CD8-positive, alpha-beta memory T cell (primary cell): ENCODE measurements at regions not wholly inside any gene's neighbourhood (a gene's known extent, or its start where the extent isn't known, plus 50 kb on each side); places are given as distances from the start of the nearest gene placed in this dataset.

Experiments
- CTCF ChIA-PET: fragments of 350-600 bp; sonication (Branson Sonifier 250); formaldehyde crosslinking; loops from one replicate; lab custom pipeline; 2021; ENCODE audit warnings: antibody characterized with exemption; lab: Charles Lee
- POLR2A ChIA-PET: fragments of 350-600 bp; sonication (Branson Sonifier 250); formaldehyde crosslinking; loops from one replicate; lab custom pipeline; 2021; ENCODE audit warnings: antibody characterized with exemption; lab: Charles Lee
- DNase-seq, 5 donors: peaks; one replicate each; pipeline versions ENCODE4 v3.0.0 to v3.0.0-alpha.2; 2020 to 2022; ENCODE audit warnings: mixed read lengths in 1 of 5
- H3K27ac ChIP-seq: one replicate; pipeline ENCODE4 v1.7.0; 2013; ENCODE audit warnings: low read depth, mild to moderate bottlenecking, low read length, moderate library complexity
- H3K27me3 ChIP-seq: 2 replicates; pipeline ENCODE4 v1.7.0; 2013; ENCODE audit warnings: low read length, mild to moderate bottlenecking; ENCODE audit not compliant: insufficient read depth, poor library complexity, severe bottlenecking
- H3K36me3 ChIP-seq: 2 replicates; pipeline ENCODE4 v1.7.0; 2013; ENCODE audit warnings: mild to moderate bottlenecking, low read length, moderate library complexity; ENCODE audit not compliant: insufficient read depth
- H3K4me1 ChIP-seq: 2 replicates; pipeline ENCODE4 v1.7.0; 2013; ENCODE audit warnings: mild to moderate bottlenecking, low read length, moderate library complexity; ENCODE audit not compliant: insufficient read depth
- H3K4me3 ChIP-seq: 2 replicates; pipeline ENCODE4 v1.7.0; 2013; ENCODE audit warnings: mild to moderate bottlenecking, low read length
- H3K9me3 ChIP-seq: 2 replicates; pipeline ENCODE4 v1.7.0; 2013; ENCODE audit warnings: mild to moderate bottlenecking, low read length
- H3K27ac Mint-ChIP-seq, 8 donors: one replicate each; pipeline ENCODE4 v1.8.0; 2020 to 2021; ENCODE audit warnings: mixed read lengths in 8 of 8, mild to moderate bottlenecking in 6 of 8, inconsistent platforms in 3 of 8, moderate library complexity in 3 of 8
- H3K27me3 Mint-ChIP-seq, 2 donors: one replicate each; pipeline ENCODE4 v1.8.0; 2020 to 2021; ENCODE audit warnings: mixed read lengths in 2 of 2, mild to moderate bottlenecking in 1 of 2, moderate library complexity in 1 of 2
- H3K36me3 Mint-ChIP-seq, 3 donors: one replicate each; pipeline ENCODE4 v1.8.0; 2020 to 2021; ENCODE audit warnings: mixed read lengths in 3 of 3, inconsistent platforms in 1 of 3, mild to moderate bottlenecking in 1 of 3
- H3K4me1 Mint-ChIP-seq, 3 donors: one replicate each; pipeline ENCODE4 v1.8.0; 2020 to 2021; ENCODE audit warnings: mixed read lengths in 3 of 3, inconsistent platforms in 1 of 3, mild to moderate bottlenecking in 1 of 3
- H3K4me3 Mint-ChIP-seq, 7 donors: one replicate each; pipeline ENCODE4 v1.8.0; 2020 to 2021; ENCODE audit warnings: mixed read lengths in 7 of 7, mild to moderate bottlenecking in 6 of 7, moderate library complexity in 4 of 7, inconsistent platforms in 2 of 7
- H3K9me3 Mint-ChIP-seq, 5 donors: one replicate each; pipeline ENCODE4 v1.8.0; 2020 to 2022; ENCODE audit warnings: mixed read lengths in 5 of 5, mild to moderate bottlenecking in 3 of 5, moderate library complexity in 2 of 5, inconsistent platforms in 1 of 5

- Mint-ChIP-seq H3K4me3 (no peak overlapping the region), H3K27ac (no peak overlapping the region), H3K9me3 (peaks cover 0 to 2% (median 0%) of the 10 kb centered on the region in 5 donors), H3K36me3 (no peaks in the 10 kb centered on the region), H3K4me1 (no peaks in the 10 kb centered on the region), H3K27me3 (no peaks in the 10 kb centered on the region)
- DNase-seq: no peak
- Histone ChIP-seq H3K4me1 (no peaks in the 10 kb centered on the region), H3K4me3 (no peak overlapping the region), H3K27ac (no peak overlapping the region), H3K9me3 (no peaks in the 10 kb centered on the region), H3K36me3 (no peaks in the 10 kb centered on the region), H3K27me3 (no peaks in the 10 kb centered on the region)
- ChIA-PET POLR2A (no interaction called here), CTCF (no interaction called here)
Measured at GRCh38 chr6:153843420-153843819, 195.6 kb upstream of the OPRM1 start.

- POLR2A ChIA-PET: no interaction called here
- Histone ChIP-seq H3K36me3 (no peaks in the 10 kb centered on the region), H3K4me1 (no peaks in the 10 kb centered on the region), H3K27me3 (no peaks in the 10 kb centered on the region), H3K27ac (no peak overlapping the region), H3K4me3 (no peak overlapping the region), H3K9me3 (no peaks in the 10 kb centered on the region)
- Mint-ChIP-seq H3K27me3 (no peaks in the 10 kb centered on the region), H3K4me3 (no peak overlapping the region), H3K36me3 (no peaks in the 10 kb centered on the region), H3K4me1 (no peaks in the 10 kb centered on the region), H3K9me3 (peaks cover 0 to 2% (median 0%) of the 10 kb centered on the region in 5 donors), H3K27ac (no peak overlapping the region)
- no peak for DNase-seq
- CTCF ChIA-PET: no interaction called here
Measured at GRCh38 chr6:153842491-153842890, 196.5 kb upstream of the OPRM1 start.

GRCh38 chr6:153840039-153840850, 198.8 kb upstream of the OPRM1 start:
- Histone ChIP-seq H3K27ac (no peak overlapping the region), H3K36me3 (no peaks in the 10 kb centered on the region), H3K9me3 (no peaks in the 10 kb centered on the region), H3K27me3 (no peaks in the 10 kb centered on the region), H3K4me1 (no peaks in the 10 kb centered on the region), H3K4me3 (no peak overlapping the region)
- H3K4me3 Mint-ChIP-seq: no peak overlapping the region
- H3K36me3 Mint-ChIP-seq: no peaks in the 10 kb centered on the region
- DNase-seq: no peak
- ChIA-PET POLR2A (no interaction called here), CTCF (no interaction called here)
- H3K4me1 Mint-ChIP-seq: no peaks in the 10 kb centered on the region
- peaks cover 0 to 2% of the 10 kb centered on the region in 2 donors for H3K27me3 Mint-ChIP-seq
- no peak overlapping the region for H3K27ac Mint-ChIP-seq
- H3K9me3 Mint-ChIP-seq: peaks cover 0 to 2% (median 0%) of the 10 kb centered on the region in 5 donors

- Mint-ChIP-seq H3K4me1 (no peaks in the 10 kb centered on the region), H3K27ac (no peak overlapping the region), H3K27me3 (peaks cover 0 to 2% of the 10 kb centered on the region in 2 donors), H3K36me3 (no peaks in the 10 kb centered on the region), H3K9me3 (no peaks in the 10 kb centered on the region), H3K4me3 (no peak overlapping the region)
- no peak for DNase-seq
- Histone ChIP-seq H3K36me3 (no peaks in the 10 kb centered on the region), H3K27ac (no peak overlapping the region), H3K4me3 (no peak overlapping the region), H3K9me3 (no peaks in the 10 kb centered on the region), H3K27me3 (no peaks in the 10 kb centered on the region), H3K4me1 (no peaks in the 10 kb centered on the region)
- ChIA-PET POLR2A (no interaction called here), CTCF (no interaction called here)
Measured at GRCh38 chr6:153832543-153832942, 206.5 kb upstream of the OPRM1 start.

- Mint-ChIP-seq H3K27ac (no peak overlapping the region), H3K27me3 (no peaks in the 10 kb centered on the region)
- CTCF ChIA-PET: no interaction called here
Measured at GRCh38 chr6:153831350-153832078, 207.5 kb upstream of the OPRM1 start.

GRCh38 chr6:153817173-153817572, 221.9 kb upstream of the OPRM1 start:
- Histone ChIP-seq H3K9me3 (no peaks in the 10 kb centered on the region), H3K4me3 (no peak overlapping the region), H3K27me3 (no peaks in the 10 kb centered on the region), H3K36me3 (no peaks in the 10 kb centered on the region), H3K27ac (no peak overlapping the region), H3K4me1 (no peaks in the 10 kb centered on the region)
- peaks cover 6 to 19% (median 16%) of the 10 kb centered on the region in 5 donors for H3K9me3 Mint-ChIP-seq
- no peaks in the 10 kb centered on the region for H3K4me1 Mint-ChIP-seq
- H3K36me3 Mint-ChIP-seq: no peaks in the 10 kb centered on the region
- no peak overlapping the region for H3K4me3 Mint-ChIP-seq
- POLR2A ChIA-PET: no interaction called here
- CTCF ChIA-PET: no interaction called here
- no peak overlapping the region for H3K27ac Mint-ChIP-seq
- H3K27me3 Mint-ChIP-seq: no peaks in the 10 kb centered on the region
- no peak for DNase-seq

More at GRCh38 chr6:153831350-153832078, 207.5 kb upstream of the OPRM1 start:
- Histone ChIP-seq H3K4me1 (no peaks in the 10 kb centered on the region), H3K27ac (no peak overlapping the region), H3K9me3 (no peaks in the 10 kb centered on the region), H3K36me3 (no peaks in the 10 kb centered on the region), H3K27me3 (no peaks in the 10 kb centered on the region), H3K4me3 (no peak overlapping the region)
- no peaks in the 10 kb centered on the region for H3K4me1 Mint-ChIP-seq
- no peaks in the 10 kb centered on the region for H3K36me3 Mint-ChIP-seq
- no peak for DNase-seq
- no peak overlapping the region for H3K4me3 Mint-ChIP-seq
- H3K9me3 Mint-ChIP-seq: no peaks in the 10 kb centered on the region
- POLR2A ChIA-PET: no interaction called here

GRCh38 chr6:153816366-153816765, 222.7 kb upstream of the OPRM1 start:
- CTCF ChIA-PET: no interaction called here
- Histone ChIP-seq H3K36me3 (no peaks in the 10 kb centered on the region), H3K27ac (no peak overlapping the region), H3K4me1 (no peaks in the 10 kb centered on the region), H3K27me3 (no peaks in the 10 kb centered on the region), H3K4me3 (no peak overlapping the region), H3K9me3 (no peaks in the 10 kb centered on the region)
- Mint-ChIP-seq H3K27ac (no peak overlapping the region), H3K27me3 (no peaks in the 10 kb centered on the region), H3K4me1 (no peaks in the 10 kb centered on the region), H3K4me3 (no peak overlapping the region), H3K9me3 (peaks cover 6 to 26% (median 16%) of the 10 kb centered on the region in 5 donors), H3K36me3 (no peaks in the 10 kb centered on the region)
- no peak for DNase-seq
- POLR2A ChIA-PET: no interaction called here

GRCh38 chr6:153814136-153814535, 224.9 kb upstream of the OPRM1 start:
- no peak overlapping the region for H3K27ac Mint-ChIP-seq
- no peaks in the 10 kb centered on the region for H3K4me1 Mint-ChIP-seq
- no peaks in the 10 kb centered on the region for H3K27me3 Mint-ChIP-seq
- Histone ChIP-seq H3K4me1 (no peaks in the 10 kb centered on the region), H3K36me3 (no peaks in the 10 kb centered on the region), H3K27me3 (no peaks in the 10 kb centered on the region), H3K9me3 (no peaks in the 10 kb centered on the region), H3K27ac (no peak overlapping the region), H3K4me3 (no peak overlapping the region)
- POLR2A ChIA-PET: no interaction called here
- H3K4me3 Mint-ChIP-seq: no peak overlapping the region
- peaks cover 6 to 32% (median 17%) of the 10 kb centered on the region in 5 donors for H3K9me3 Mint-ChIP-seq
- no peaks in the 10 kb centered on the region for H3K36me3 Mint-ChIP-seq
- no peak for DNase-seq
- CTCF ChIA-PET: no interaction called here
